Stomach (tissue), 8 donors: ENCODE measurements at regions not wholly inside any gene's neighbourhood (a gene's known extent, or its start where the extent isn't known, plus 50 kb on each side); places are given as distances from the start of the nearest gene placed in this dataset.
"Not testable (repeated sequence)": the region's sequence is repeated elsewhere in the genome, so short reads cannot be mapped to it uniquely, and the experiment has no call there.

Experiments
- DNase-seq, 2 donors: peaks; one replicate each; pipeline versions ENCODE4 v3.0.0 to v3.0.0-alpha.2; 2013 to 2019
- H3K27ac ChIP-seq, 5 donors: fragments of 200-600 bp in 4 of 5; sonication (generic) in 4 of 5; one replicate each; pipeline ENCODE4 v1.5.1; 2013 to 2019; ENCODE audit warnings: mild to moderate bottlenecking in 1 of 5, moderate library complexity in 1 of 5
- H3K27me3 ChIP-seq, 3 donors: fragments of 200-600 bp; sonication (generic); one replicate each; pipeline ENCODE4 v1.5.1; 2017 to 2019; ENCODE audit warnings: mixed run types in 1 of 3
- H3K36me3 ChIP-seq, 4 donors: fragments of 200-600 bp; sonication (generic); 1 replicate in 3 of 4; 2 replicates in 1 of 4; pipeline ENCODE4 v1.5.1; 2016 to 2019
- H3K4me1 ChIP-seq, 4 donors: fragments of 200-600 bp; sonication (generic); one replicate each; pipeline ENCODE4 v1.5.1; 2016 to 2019
- H3K4me3 ChIP-seq, 4 donors: fragments of 200-600 bp; sonication (generic) in 3 of 4; one replicate each; pipeline ENCODE4 v1.5.1; 2016 to 2019; ENCODE audit warnings: mild to moderate bottlenecking in 1 of 4
- H3K9me3 ChIP-seq, 4 donors: fragments of 200-600 bp; sonication (generic); one replicate each; pipeline ENCODE4 v1.5.1; 2016 to 2019
- CTCF ChIP-seq, 7 experiments: fragments of 450-650 bp in 4 of 7; fragments of 200-600 bp in 3 of 7; sonication (generic) in 3 of 7; IDR thresholded peaks; one replicate each; pipeline ENCODE4 v1.5.1; 2016 to 2019; ENCODE audit warnings: antibody characterized with exemption in 7 of 7, control low read depth in 2 of 7, mild to moderate bottlenecking in 1 of 7
- EP300 ChIP-seq: sonication (generic); formaldehyde crosslinking; IDR thresholded peaks from one replicate; pipeline ENCODE4 v1.6.1; 2017; ENCODE audit warnings: antibody characterized with exemption
- POLR2A ChIP-seq, 4 donors: fragments of 450-650 bp; IDR thresholded peaks; one replicate each; pipeline ENCODE4 v1.6.1; 2016; ENCODE audit warnings: antibody characterized with exemption in 4 of 4, control low read depth in 2 of 4, mild to moderate bottlenecking in 1 of 4, moderate library complexity in 1 of 4
- POLR2AphosphoS5 ChIP-seq, 3 donors: sonication (generic); formaldehyde crosslinking; IDR thresholded peaks; one replicate each; pipeline ENCODE4 v1.6.1; 2016; ENCODE audit warnings: antibody characterized with exemption in 3 of 3
- WGBS, 5 donors: extraction: QIAGEN DNeasy Blood & Tissue Kit in 3 of 5; methylation state at CpG; one replicate each; pipeline versions ENCODE4 v1.1.5 to v1.1.7; 2013 to 2018; 5-methylcytosine and 5-hydroxymethylcytosine counted together
- intact Hi-C: fragments of 100-400 bp; cut with DNase I; formaldehyde crosslinking; loops from one replicate; pipeline ENCODE4 v1.15.1; 2023; ENCODE audit warnings: low total_unique reads
- donor health status: healthy with polysubstance abuse.
- donor health status: Bipolar disorder and iron deficiency.
- donor health status: healthy.

GRCh38 chr3:177862962-177863491, 665.7 kb upstream of the TBL1XR1 start:
- no peak overlapping the region for H3K4me3 ChIP-seq
- no peak overlapping the region for H3K27ac ChIP-seq
- no peaks in the 10 kb centered on the region for H3K36me3 ChIP-seq
- H3K4me1 ChIP-seq: no peaks in the 10 kb centered on the region
- no peaks in the 10 kb centered on the region for H3K27me3 ChIP-seq
- no peak for TF ChIP-seq CTCF (IDR thresholded peaks at IDR 0.05)
- intact Hi-C loops: no loop called here
- DNase-seq: no peak
- peaks cover 0 to 30% (median 4%) of the 10 kb centered on the region in 4 donors for H3K9me3 ChIP-seq

- H3K27me3 ChIP-seq, H3K4me3 ChIP-seq, H3K4me1 ChIP-seq, H3K36me3 ChIP-seq, intact Hi-C loops, H3K27ac ChIP-seq, DNase-seq: not testable (repeated sequence)
- peaks cover 0 to 24% (median 8%) of the 10 kb centered on the region in 4 donors for H3K9me3 ChIP-seq
- WGBS, 5 donors: 91 to 97% (median 93%) methylated on average over 3 of the region's 3 CpGs
Observed at GRCh38 chr3:177871267-177871666, 665.0 kb upstream of the KCNMB2 start.

- Histone ChIP-seq H3K36me3 (no peaks in the 10 kb centered on the region), H3K4me1 (no peaks in the 10 kb centered on the region), H3K9me3 (no peaks in the 10 kb centered on the region), H3K4me3 (no peak overlapping the region), H3K27ac (no peak overlapping the region), H3K27me3 (no peaks in the 10 kb centered on the region)
- intact Hi-C loops: no loop called here
- WGBS, 5 donors: 81 to 87% (median 85%) methylated on average over 3 of the region's 3 CpGs
- no peak for DNase-seq
- TF ChIP-seq POLR2A (IDR thresholded peaks at IDR 0.05) (no peak), POLR2AphosphoS5 (IDR thresholded peaks at IDR 0.05) (no peak), EP300 (no peak), CTCF (IDR thresholded peaks at IDR 0.05) (no peak)
Observed at GRCh38 chr3:177878192-177878591, 658.0 kb upstream of the KCNMB2 start.

GRCh38 chr3:177878957-177879356, 657.3 kb upstream of the KCNMB2 start:
- no peaks in the 10 kb centered on the region for H3K9me3 ChIP-seq
- H3K27ac ChIP-seq: no peak overlapping the region
- no peak overlapping the region for H3K4me3 ChIP-seq
- intact Hi-C loops: no loop called here
- H3K36me3 ChIP-seq: no peaks in the 10 kb centered on the region
- WGBS, 5 donors: 56 to 70% (median 63%) methylated on average over 4 of the region's 4 CpGs
- no peaks in the 10 kb centered on the region for H3K27me3 ChIP-seq
- no peak for TF ChIP-seq CTCF (IDR thresholded peaks at IDR 0.05)
- TF ChIP-seq POLR2AphosphoS5 (IDR thresholded peaks at IDR 0.05): no peak
- TF ChIP-seq EP300: no peak
- TF ChIP-seq POLR2A (IDR thresholded peaks at IDR 0.05): no peak
- no peaks in the 10 kb centered on the region for H3K4me1 ChIP-seq
- no peak for DNase-seq

GRCh38 chr3:177881351-177881750, 654.9 kb upstream of the KCNMB2 start:
- intact Hi-C loops: no loop called here

More at GRCh38 chr3:177881351-177881750, 654.9 kb upstream of the KCNMB2 start:
- Histone ChIP-seq H3K36me3 (no peaks in the 10 kb centered on the region), H3K27ac (no peak overlapping the region), H3K4me1 (no peaks in the 10 kb centered on the region), H3K27me3 (no peaks in the 10 kb centered on the region), H3K9me3 (no peaks in the 10 kb centered on the region), H3K4me3 (no peak overlapping the region)
- WGBS, 5 donors: 87 to 94% (median 90%) methylated on average over 3 of the region's 3 CpGs
- no peak for TF ChIP-seq POLR2AphosphoS5 (IDR thresholded peaks at IDR 0.05)
- no peak for TF ChIP-seq POLR2A (IDR thresholded peaks at IDR 0.05)
- no peak for TF ChIP-seq EP300
- TF ChIP-seq CTCF (IDR thresholded peaks at IDR 0.05): no peak
- no peak for DNase-seq
